CD4-positive, CD25-positive, alpha-beta regulatory T cell (primary cell): ENCODE measurements at regions not wholly inside any gene's neighbourhood (a gene's known extent, or its start where the extent isn't known, plus 50 kb on each side); places are given as distances from the start of the nearest gene placed in this dataset.

Source experiments
- ATAC-seq, 2 donors: fragments of 150-1000 bp; cut with Tn5 transposase; one replicate each; pipeline ENCODE4 v1.10.0; 2021; ENCODE audit warnings: low read depth in 2 of 2, moderate number of reproducible peaks in 2 of 2, moderate library complexity in 1 of 2
- DNase-seq, 3 donors: peaks; one replicate each; pipeline versions ENCODE4 v3.0.0 to v3.0.0-alpha.2; 2012 to 2022; ENCODE audit warnings: mixed read lengths in 1 of 3
- H3K27ac ChIP-seq: one replicate; pipeline ENCODE4 v1.7.0; 2013; ENCODE audit warnings: mild to moderate bottlenecking, low read length; ENCODE audit not compliant: insufficient read depth, poor library complexity, severe bottlenecking
- H3K27me3 ChIP-seq: one replicate; pipeline ENCODE4 v1.7.0; 2013; ENCODE audit warnings: low read length; ENCODE audit not compliant: control insufficient read depth, insufficient read depth
- H3K36me3 ChIP-seq: one replicate; pipeline ENCODE4 v1.7.0; 2013; ENCODE audit warnings: mild to moderate bottlenecking, low read length, moderate library complexity; ENCODE audit not compliant: control insufficient read depth, insufficient read depth
- H3K4me1 ChIP-seq: 2 replicates; pipeline ENCODE4 v1.7.0; 2013; ENCODE audit warnings: mild to moderate bottlenecking, low read length; ENCODE audit not compliant: insufficient read depth, control insufficient read depth, poor library complexity, severe bottlenecking
- H3K4me3 ChIP-seq: one replicate; pipeline ENCODE4 v1.7.0; 2013; ENCODE audit warnings: low read depth, mild to moderate bottlenecking, low read length, moderate library complexity
- H3K9me3 ChIP-seq, 2 experiments: 1 replicate in 1 of 2; 2 replicates in 1 of 2; pipeline ENCODE4 v1.7.0; 2013; ENCODE audit warnings: low read length in 2 of 2, mild to moderate bottlenecking in 1 of 2, moderate library complexity in 1 of 2; ENCODE audit not compliant: control insufficient read depth in 2 of 2
- H3K27ac Mint-ChIP-seq, 3 donors: one replicate each; pipeline ENCODE4 v1.8.0; 2020 to 2022; ENCODE audit warnings: mild to moderate bottlenecking in 3 of 3, mixed read lengths in 3 of 3, moderate library complexity in 2 of 3
- H3K27me3 Mint-ChIP-seq: one replicate; pipeline ENCODE4 v1.8.0; 2022; ENCODE audit warnings: mild to moderate bottlenecking, mixed read lengths
- H3K36me3 Mint-ChIP-seq: one replicate; pipeline ENCODE4 v1.8.0; 2020; ENCODE audit warnings: mixed read lengths
- H3K4me1 Mint-ChIP-seq, 4 donors: one replicate each; pipeline ENCODE4 v1.8.0; 2020 to 2022; ENCODE audit warnings: mixed read lengths in 4 of 4, mild to moderate bottlenecking in 1 of 4
- H3K4me3 Mint-ChIP-seq, 4 donors: one replicate each; pipeline ENCODE4 v1.8.0; 2020 to 2022; ENCODE audit warnings: mild to moderate bottlenecking in 4 of 4, mixed read lengths in 4 of 4, moderate library complexity in 3 of 4
- H3K9me3 Mint-ChIP-seq, 7 donors: one replicate each; pipeline ENCODE4 v1.8.0; 2020 to 2022; ENCODE audit warnings: mixed read lengths in 7 of 7, mild to moderate bottlenecking in 3 of 7, moderate library complexity in 2 of 7

DNA sequence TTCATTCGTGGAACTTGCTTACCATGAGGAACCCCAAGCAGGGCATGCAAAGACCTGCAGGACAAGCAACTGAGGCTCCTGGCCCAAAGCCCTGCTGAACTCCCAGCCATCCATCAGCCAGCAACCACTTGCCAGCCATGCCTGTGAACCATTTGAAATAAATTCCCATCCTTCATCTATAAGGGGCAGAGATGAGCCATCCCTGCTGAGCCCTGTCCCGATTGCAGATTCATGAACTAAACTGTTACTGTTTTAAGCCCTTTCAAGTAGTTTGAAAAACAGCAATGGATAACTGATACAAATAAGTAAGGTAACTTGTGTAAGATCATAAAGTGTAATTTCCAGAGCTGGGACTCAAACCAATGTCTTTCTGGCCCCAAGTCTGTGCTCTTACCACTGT, 114.4 kb upstream of the WSCD1 start:
- H3K27me3 ChIP-seq = no peaks in the 10 kb centered on the region

DNA sequence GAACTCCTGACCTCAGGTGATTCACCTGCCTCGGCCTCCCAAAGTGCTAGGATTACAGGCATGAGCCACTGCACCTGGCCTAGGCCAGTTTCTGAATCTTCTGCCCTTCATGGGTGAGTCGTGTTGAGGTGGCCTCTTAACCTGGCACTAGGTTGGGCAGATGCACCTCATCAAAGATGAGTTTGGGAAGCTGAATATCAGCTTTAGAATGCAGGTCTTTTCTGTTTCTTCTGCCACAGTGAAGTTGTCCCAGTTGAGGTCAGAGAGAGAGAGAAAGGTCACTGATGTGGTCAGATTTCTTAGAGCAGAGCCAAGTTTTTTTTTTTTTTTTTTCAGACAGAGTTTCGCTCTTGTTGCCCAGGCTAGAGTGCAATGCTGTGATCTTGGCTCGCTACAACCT, 111.3 kb upstream of the WSCD1 start:
- Mint-ChIP-seq H3K4me3 (no peak overlapping the region), H3K36me3 (no peaks in the 10 kb centered on the region), H3K4me1 (no peaks in the 10 kb centered on the region), H3K27ac (no peak overlapping the region), H3K9me3 (peaks cover 0 to 6% (median 0%) of the 10 kb centered on the region in 7 donors), H3K27me3 (peaks cover 12% of the 10 kb centered on the region)
- Histone ChIP-seq H3K9me3 (peaks cover 0 to 5% of the 10 kb centered on the region in 2 experiments), H3K36me3 (no peaks in the 10 kb centered on the region), H3K4me3 (no peak overlapping the region), H3K4me1 (no peaks in the 10 kb centered on the region), H3K27me3 (no peaks in the 10 kb centered on the region), H3K27ac (no peak overlapping the region)
- DNase-seq (no peak), ATAC-seq (no peak)

More for the DNA sequence above, 114.4 kb upstream of the WSCD1 start:
- peaks cover 0 to 6% (median 4%) of the 10 kb centered on the region in 7 donors for H3K9me3 Mint-ChIP-seq
- Histone ChIP-seq H3K4me1 (no peaks in the 10 kb centered on the region), H3K4me3 (no peak overlapping the region), H3K9me3 (peaks cover 0 to 5% of the 10 kb centered on the region in 2 experiments), H3K36me3 (no peaks in the 10 kb centered on the region), H3K27ac (no peak overlapping the region)
- no peak for DNase-seq
- H3K27ac Mint-ChIP-seq = no peak overlapping the region
- H3K4me3 Mint-ChIP-seq = no peak overlapping the region
- no peaks in the 10 kb centered on the region for H3K36me3 Mint-ChIP-seq
- no peak for ATAC-seq
- no peaks in the 10 kb centered on the region for H3K4me1 Mint-ChIP-seq
- peaks cover 13% of the 10 kb centered on the region for H3K27me3 Mint-ChIP-seq

DNA sequence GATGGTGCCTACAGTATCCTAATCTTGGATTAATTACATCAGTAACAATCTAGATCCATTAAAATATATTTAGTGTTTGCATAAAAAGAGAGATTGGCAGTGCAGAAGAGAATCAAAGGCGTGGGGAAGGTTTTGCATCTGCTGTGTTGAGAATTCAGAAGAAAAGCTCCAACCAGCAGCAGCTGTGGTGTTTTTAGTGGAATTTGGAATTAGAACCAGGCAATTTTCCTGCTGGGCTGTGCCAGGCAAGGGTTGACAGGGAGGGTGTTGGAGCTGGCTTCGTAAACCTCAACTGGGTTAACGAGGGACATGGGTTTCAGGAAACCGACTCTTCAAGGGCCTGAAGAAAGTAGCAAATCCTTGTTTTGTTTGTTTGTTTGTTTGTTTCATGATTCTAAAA, 107.8 kb upstream of the WSCD1 start:
- Histone ChIP-seq H3K27me3 (no peaks in the 10 kb centered on the region), H3K36me3 (no peaks in the 10 kb centered on the region), H3K4me3 (no peak overlapping the region), H3K9me3 (no peaks in the 10 kb centered on the region), H3K4me1 (no peaks in the 10 kb centered on the region), H3K27ac (no peak overlapping the region)
- Mint-ChIP-seq H3K27me3 (peaks cover 25% of the 10 kb centered on the region), H3K36me3 (no peaks in the 10 kb centered on the region), H3K4me3 (no peak overlapping the region), H3K9me3 (peaks cover 0 to 6% (median 0%) of the 10 kb centered on the region in 7 donors), H3K27ac (no peak overlapping the region), H3K4me1 (no peaks in the 10 kb centered on the region)
- ATAC-seq (no peak), DNase-seq (no peak)

DNA sequence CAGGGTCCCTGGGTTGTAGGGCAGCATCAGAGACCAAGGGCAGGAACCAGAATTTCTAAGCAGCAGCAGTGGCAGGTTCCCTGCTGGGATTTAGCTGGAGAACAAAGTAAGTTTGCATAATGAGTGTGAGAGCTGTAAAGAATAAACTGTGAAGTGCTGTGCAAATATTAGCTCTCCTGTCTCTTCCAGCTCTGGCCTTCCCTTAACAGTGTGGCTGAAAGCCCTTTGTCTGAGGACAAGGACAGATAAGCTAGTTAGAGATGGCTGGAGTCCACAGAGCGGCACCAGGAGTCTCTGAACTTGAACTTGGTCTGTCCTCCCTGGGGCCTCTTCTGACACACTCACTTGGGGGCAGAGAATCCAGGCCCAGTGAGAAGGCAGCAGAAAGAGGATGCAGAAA, 98.2 kb upstream of the WSCD1 start:
- no peaks in the 10 kb centered on the region for H3K4me1 Mint-ChIP-seq
- peaks cover 7% of the 10 kb centered on the region for H3K27me3 Mint-ChIP-seq
- no peak for ATAC-seq
- peaks cover 6 to 8% of the 10 kb centered on the region in 2 experiments for H3K9me3 ChIP-seq
- H3K36me3 Mint-ChIP-seq = no peaks in the 10 kb centered on the region
- no peaks in the 10 kb centered on the region for H3K36me3 ChIP-seq
- H3K27ac ChIP-seq = no peak overlapping the region
- no peaks in the 10 kb centered on the region for H3K4me1 ChIP-seq
- H3K27me3 ChIP-seq = no peaks in the 10 kb centered on the region
- H3K4me3 Mint-ChIP-seq = no peak overlapping the region
- no peak overlapping the region for H3K4me3 ChIP-seq
- H3K9me3 Mint-ChIP-seq = peaks cover 0 to 18% (median 5%) of the 10 kb centered on the region in 7 donors
- H3K27ac Mint-ChIP-seq = no peak overlapping the region
- no peak for DNase-seq

DNA sequence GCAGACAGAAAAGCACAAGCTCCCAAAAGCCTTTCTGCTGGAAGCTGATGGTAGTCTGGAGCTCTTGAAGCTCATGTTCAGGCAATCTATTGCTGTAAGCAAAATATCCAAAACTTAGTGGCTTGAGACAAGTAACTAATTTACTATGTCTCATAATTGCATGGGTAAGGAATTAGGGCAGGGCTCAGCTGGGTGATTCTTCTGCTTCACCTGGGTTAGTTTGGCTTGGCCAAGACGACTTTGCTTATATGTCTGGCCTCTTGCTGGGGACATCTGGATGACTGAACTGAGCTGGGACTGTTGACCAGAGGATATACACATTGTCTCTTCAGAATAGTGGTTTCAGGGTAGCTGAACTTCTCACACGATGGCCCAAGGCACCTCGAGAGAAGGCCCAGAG, 96.8 kb upstream of the WSCD1 start:
- DNase-seq = no peak
- Histone ChIP-seq H3K27ac (no peak overlapping the region), H3K4me3 (no peak overlapping the region), H3K36me3 (no peaks in the 10 kb centered on the region), H3K27me3 (no peaks in the 10 kb centered on the region), H3K9me3 (peaks cover 6 to 8% of the 10 kb centered on the region in 2 experiments), H3K4me1 (no peaks in the 10 kb centered on the region)
- no peak for ATAC-seq
- Mint-ChIP-seq H3K4me1 (no peaks in the 10 kb centered on the region), H3K9me3 (peaks cover 0 to 17% (median 3%) of the 10 kb centered on the region in 7 donors), H3K27me3 (peaks cover 7% of the 10 kb centered on the region), H3K4me3 (no peak overlapping the region), H3K27ac (no peak overlapping the region), H3K36me3 (no peaks in the 10 kb centered on the region)

DNA sequence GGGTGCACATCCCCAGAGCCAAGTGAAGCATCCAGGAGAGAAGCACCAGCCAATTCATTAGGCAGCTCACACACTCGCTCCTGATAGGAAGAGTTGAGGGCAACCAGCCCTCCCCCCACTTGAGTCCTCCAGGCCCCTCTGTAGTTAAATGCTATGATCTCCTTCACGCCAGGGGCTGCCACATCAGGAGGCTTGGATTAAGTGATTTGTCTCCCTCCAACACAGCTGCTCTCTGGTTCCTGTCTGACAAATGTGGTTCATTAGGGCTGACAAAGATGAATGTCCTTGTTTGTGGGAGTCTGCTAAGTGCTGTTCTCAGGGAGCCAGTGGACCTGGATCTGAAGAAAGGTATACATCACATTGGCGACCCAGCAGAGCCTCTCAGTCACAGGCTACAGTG, 94.5 kb upstream of the WSCD1 start:
- Mint-ChIP-seq H3K36me3 (no peaks in the 10 kb centered on the region), H3K4me1 (no peaks in the 10 kb centered on the region), H3K27ac (no peak overlapping the region), H3K9me3 (peaks cover 0 to 6% (median 1%) of the 10 kb centered on the region in 7 donors), H3K27me3 (peaks cover 11% of the 10 kb centered on the region), H3K4me3 (no peak overlapping the region)
- peaks cover 6 to 8% of the 10 kb centered on the region in 2 experiments for H3K9me3 ChIP-seq
- no peak for DNase-seq
- no peak overlapping the region for H3K27ac ChIP-seq
- no peak overlapping the region for H3K4me3 ChIP-seq
- H3K4me1 ChIP-seq = no peaks in the 10 kb centered on the region
- H3K27me3 ChIP-seq = no peaks in the 10 kb centered on the region
- ATAC-seq = no peak
- H3K36me3 ChIP-seq = no peaks in the 10 kb centered on the region

DNA sequence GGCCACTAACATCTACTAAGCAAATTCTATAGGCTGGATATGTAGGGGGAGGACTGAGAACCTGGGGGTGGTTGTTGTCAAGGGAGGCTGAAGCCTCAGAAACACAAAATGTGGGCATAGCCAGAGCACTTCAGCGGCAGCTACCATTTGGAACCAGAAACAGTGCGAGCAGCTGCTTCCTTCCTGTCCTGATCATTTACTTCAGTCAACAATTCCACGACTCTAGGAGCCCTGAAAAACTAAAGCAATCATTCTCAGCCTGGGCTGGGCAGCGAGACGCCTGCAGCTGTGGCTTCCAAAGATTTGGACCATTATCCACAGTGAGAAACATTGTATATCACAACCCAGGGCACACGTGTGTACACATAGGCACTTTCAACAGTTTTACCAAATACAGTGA, 93.9 kb upstream of the WSCD1 start:
- H3K9me3 Mint-ChIP-seq = peaks cover 0 to 5% (median 0%) of the 10 kb centered on the region in 7 donors
- H3K27me3 ChIP-seq = no peaks in the 10 kb centered on the region
- ATAC-seq (no peak), DNase-seq (no peak)
- no peak overlapping the region for H3K4me3 ChIP-seq
- no peak overlapping the region for H3K4me3 Mint-ChIP-seq
- no peak overlapping the region for H3K27ac ChIP-seq
- H3K27me3 Mint-ChIP-seq = peaks cover 11% of the 10 kb centered on the region
- no peaks in the 10 kb centered on the region for H3K36me3 Mint-ChIP-seq
- peaks cover 6 to 8% of the 10 kb centered on the region in 2 experiments for H3K9me3 ChIP-seq
- H3K27ac Mint-ChIP-seq = no peak overlapping the region
- no peaks in the 10 kb centered on the region for H3K4me1 Mint-ChIP-seq
- no peaks in the 10 kb centered on the region for H3K4me1 ChIP-seq
- no peaks in the 10 kb centered on the region for H3K36me3 ChIP-seq

DNA sequence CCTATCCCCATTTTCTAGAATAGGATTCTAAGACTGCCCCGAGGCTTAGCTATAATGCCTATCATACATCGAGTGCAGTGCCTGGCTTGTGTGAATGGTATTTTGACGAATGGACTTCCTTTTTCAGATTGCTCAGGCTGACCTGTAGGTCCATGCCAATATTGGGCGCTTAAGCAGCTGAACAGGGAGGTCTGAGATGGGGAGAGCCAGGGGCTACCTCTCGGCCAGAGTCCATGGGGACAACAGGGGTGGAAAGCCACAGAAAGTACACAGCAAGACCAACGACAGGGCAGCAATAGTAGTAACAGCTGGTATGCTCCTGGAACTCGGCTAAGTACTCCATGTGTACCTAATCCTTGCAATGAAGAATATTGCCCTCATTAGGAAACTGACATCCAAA, 91.7 kb upstream of the WSCD1 start:
- no peak for ATAC-seq
- no peaks in the 10 kb centered on the region for H3K36me3 ChIP-seq
- no peak overlapping the region for H3K4me3 ChIP-seq
- H3K4me1 Mint-ChIP-seq = no peaks in the 10 kb centered on the region
- no peaks in the 10 kb centered on the region for H3K27me3 ChIP-seq
- H3K9me3 Mint-ChIP-seq = peaks cover 0 to 4% (median 0%) of the 10 kb centered on the region in 7 donors
- DNase-seq = no peak
- H3K9me3 ChIP-seq = peaks cover 0 to 4% of the 10 kb centered on the region in 2 experiments
- no peaks in the 10 kb centered on the region for H3K36me3 Mint-ChIP-seq
- H3K4me1 ChIP-seq = no peaks in the 10 kb centered on the region
- no peak overlapping the region for H3K27ac Mint-ChIP-seq
- peaks cover 10% of the 10 kb centered on the region for H3K27me3 Mint-ChIP-seq
- no peak overlapping the region for H3K4me3 Mint-ChIP-seq
- no peak overlapping the region for H3K27ac ChIP-seq
